ENCODE measurements at regions not wholly inside any gene's neighbourhood (a gene's known extent, or its start where the extent isn't known, plus 50 kb on each side); places are given as distances from the start of the nearest gene placed in this dataset.

GRCh38 chr3:174377684-174378083 is 481.4 kb upstream of the NAALADL2 start:
- ATAC-seq (no peak), DNase-seq (no peak)
- Histone ChIP-seq H3K9me3 (no peaks in the 10 kb centered on the region), H3K4me3 (no peak overlapping the region), H3K27me3 (no peaks in the 10 kb centered on the region), H3K27ac (no peak overlapping the region), H3K4me1 (no peaks in the 10 kb centered on the region), H3K36me3 (no peaks in the 10 kb centered on the region)
- no peak for TF ChIP-seq CTCF (IDR thresholded peaks at IDR 0.05)
- intact Hi-C loops (cut with DNase I): no loop called here
- WGBS, 2 donors: 96% methylated on average over 13 of the region's 13 CpGs

- Histone ChIP-seq H3K27me3 (no peaks in the 10 kb centered on the region), H3K27ac (no peak overlapping the region), H3K9me3 (no peaks in the 10 kb centered on the region), H3K4me3 (no peak overlapping the region), H3K36me3 (no peaks in the 10 kb centered on the region), H3K4me1 (no peaks in the 10 kb centered on the region)
- ATAC-seq (no peak), DNase-seq (no peak)
- 52 to 53% methylated on average over 1 of the region's 1 CpG for WGBS, 2 donors
- intact Hi-C loops (cut with DNase I): no loop called here
- TF ChIP-seq CTCF (IDR thresholded peaks at IDR 0.05): no peak
Observed at GRCh38 chr3:174382878-174383277, 476.3 kb upstream of the NAALADL2 start.

DNA sequence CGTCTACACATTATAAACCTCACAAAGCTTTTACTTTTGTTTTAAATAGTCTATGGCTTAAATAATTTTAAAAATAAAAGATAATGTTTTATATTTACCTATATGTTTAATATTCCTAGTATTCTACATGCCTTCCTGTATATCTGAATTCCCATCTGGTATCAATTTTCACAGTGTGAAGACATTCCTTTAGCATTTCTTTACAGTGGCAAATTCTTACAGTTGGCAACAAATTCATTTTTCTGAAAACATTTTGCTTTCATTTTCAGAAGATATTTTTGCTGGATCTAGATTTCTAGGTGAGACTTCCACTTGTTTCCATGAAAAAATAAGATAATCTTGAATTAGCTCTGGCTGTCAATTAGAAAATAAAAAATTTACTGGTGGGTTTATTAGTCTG is 471.4 kb upstream of the NAALADL2 start:
- Histone ChIP-seq H3K36me3 (no peaks in the 10 kb centered on the region), H3K4me3 (no peak overlapping the region), H3K27me3 (no peaks in the 10 kb centered on the region), H3K9me3 (peaks cover 0 to 12% (median 0%) of the 10 kb centered on the region in 11 donors), H3K4me1 (no peaks in the 10 kb centered on the region), H3K27ac (no peak overlapping the region)
- no peak for ATAC-seq
- 93 to 98% methylated on average over 1 of the region's 1 CpG for WGBS, 2 donors
- intact Hi-C loops (cut with DNase I): no loop called here
- DNase-seq: no peak
- no peak for TF ChIP-seq CTCF (IDR thresholded peaks at IDR 0.05)

- Histone ChIP-seq H3K4me1 (no peaks in the 10 kb centered on the region), H3K27me3 (no peaks in the 10 kb centered on the region), H3K9me3 (peaks cover 0 to 9% (median 0%) of the 10 kb centered on the region in 11 donors), H3K36me3 (no peaks in the 10 kb centered on the region), H3K4me3 (no peak overlapping the region), H3K27ac (no peak overlapping the region)
- intact Hi-C loops (cut with DNase I): loop anchor here in 1 of 10 donors (10.0 kb wide), 1 partner anchor 497 kb away; no protein-coding TSS in a partner anchor
- DNase-seq (no peak), ATAC-seq (no peak)
- TF ChIP-seq CTCF (IDR thresholded peaks at IDR 0.05): peak in 7 of 9 donors; percentile 48 to 66 (median 56)
Observed at GRCh38 chr3:174397848-174398247, 461.3 kb upstream of the NAALADL2 start.

Data from heart right ventricle (tissue), 16 donors.